Fibroblast of the aortic adventitia (primary cell): ENCODE measurements at regions not wholly inside any gene's neighbourhood (a gene's known extent, or its start where the extent isn't known, plus 50 kb on each side); places are given as distances from the start of the nearest gene placed in this dataset.
A peak's percentile ranks its signal among the peaks of the same experiment; 100 is the strongest.

ENCODE experiments used
- DNase-seq: peaks from one replicate; pipeline ENCODE4 v3.0.0-alpha.2; 2010; ENCODE audit warnings: low read depth
- H3K4me3 ChIP-seq: 2 replicates; pipeline ENCODE4 v1.5.1; 2011; ENCODE audit warnings: low read depth, mild to moderate bottlenecking, control low read depth, low read length, moderate library complexity
- TF ChIP-seq, protein P1 (sequence below): IDR thresholded peaks from 2 replicates; pipeline ENCODE4 v1.5.1; 2011; ENCODE audit warnings: mild to moderate bottlenecking, low read length, control low read depth, inconsistent platforms; ENCODE audit not compliant: insufficient read depth

DNA sequence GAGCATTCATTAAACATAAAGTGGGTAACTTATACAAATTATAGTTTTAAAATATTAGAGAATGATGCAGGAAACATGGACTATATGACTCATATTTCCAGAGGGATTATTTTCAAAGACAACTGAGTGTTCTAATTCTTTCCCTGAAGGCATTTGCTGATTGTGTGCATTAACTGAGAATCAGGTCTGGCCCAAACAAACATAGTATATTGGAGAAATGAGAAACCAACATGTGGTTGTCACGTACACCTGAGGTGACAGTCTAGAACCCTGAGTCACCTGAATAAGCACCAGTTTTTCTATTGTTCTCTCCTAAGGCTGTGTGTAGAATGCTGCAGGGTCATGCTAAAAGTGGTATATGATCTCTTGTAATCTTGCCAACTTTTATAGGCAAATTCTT is 1125.7 kb downstream of the XPNPEP1 start:
- H3K4me3 ChIP-seq = no peak overlapping the region
- TF ChIP-seq, protein P1, sequence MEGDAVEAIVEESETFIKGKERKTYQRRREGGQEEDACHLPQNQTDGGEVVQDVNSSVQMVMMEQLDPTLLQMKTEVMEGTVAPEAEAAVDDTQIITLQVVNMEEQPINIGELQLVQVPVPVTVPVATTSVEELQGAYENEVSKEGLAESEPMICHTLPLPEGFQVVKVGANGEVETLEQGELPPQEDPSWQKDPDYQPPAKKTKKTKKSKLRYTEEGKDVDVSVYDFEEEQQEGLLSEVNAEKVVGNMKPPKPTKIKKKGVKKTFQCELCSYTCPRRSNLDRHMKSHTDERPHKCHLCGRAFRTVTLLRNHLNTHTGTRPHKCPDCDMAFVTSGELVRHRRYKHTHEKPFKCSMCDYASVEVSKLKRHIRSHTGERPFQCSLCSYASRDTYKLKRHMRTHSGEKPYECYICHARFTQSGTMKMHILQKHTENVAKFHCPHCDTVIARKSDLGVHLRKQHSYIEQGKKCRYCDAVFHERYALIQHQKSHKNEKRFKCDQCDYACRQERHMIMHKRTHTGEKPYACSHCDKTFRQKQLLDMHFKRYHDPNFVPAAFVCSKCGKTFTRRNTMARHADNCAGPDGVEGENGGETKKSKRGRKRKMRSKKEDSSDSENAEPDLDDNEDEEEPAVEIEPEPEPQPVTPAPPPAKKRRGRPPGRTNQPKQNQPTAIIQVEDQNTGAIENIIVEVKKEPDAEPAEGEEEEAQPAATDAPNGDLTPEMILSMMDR = no peak
- no peak for DNase-seq

DNA sequence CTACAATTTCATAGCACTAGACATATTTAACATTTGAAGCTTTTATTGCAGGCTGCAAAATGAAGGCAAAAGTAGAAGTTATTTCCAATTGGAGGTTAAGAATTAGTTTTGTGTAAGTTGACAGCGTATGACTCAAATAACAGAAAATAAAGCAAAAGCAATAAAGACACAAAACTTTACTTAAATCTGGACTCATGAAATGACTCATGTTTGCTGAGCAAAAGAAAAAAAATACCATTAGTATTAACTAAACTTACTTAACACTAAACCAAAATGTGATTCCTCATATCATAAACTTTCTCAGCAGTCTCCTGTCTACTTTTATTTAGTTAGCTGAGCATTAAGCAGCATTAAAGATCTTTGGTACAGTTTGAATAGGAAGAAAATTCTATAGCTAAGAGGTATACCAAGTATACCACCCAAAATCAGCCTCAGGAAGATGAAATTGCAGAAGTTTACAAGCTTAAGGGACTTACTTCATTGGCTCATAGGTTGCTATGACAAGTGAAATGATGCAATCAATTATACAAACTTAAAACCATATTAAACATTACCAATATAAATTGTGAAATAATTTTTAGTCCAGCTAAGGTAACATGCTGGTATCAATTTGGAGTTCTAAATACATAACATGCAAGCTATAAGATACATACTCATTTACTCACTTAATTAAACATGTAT is 1131.4 kb downstream of the XPNPEP1 start:
- no peak overlapping the region for H3K4me3 ChIP-seq
- TF ChIP-seq, protein P1 = no peak
- DNase-seq = peak; percentile 24

DNA sequence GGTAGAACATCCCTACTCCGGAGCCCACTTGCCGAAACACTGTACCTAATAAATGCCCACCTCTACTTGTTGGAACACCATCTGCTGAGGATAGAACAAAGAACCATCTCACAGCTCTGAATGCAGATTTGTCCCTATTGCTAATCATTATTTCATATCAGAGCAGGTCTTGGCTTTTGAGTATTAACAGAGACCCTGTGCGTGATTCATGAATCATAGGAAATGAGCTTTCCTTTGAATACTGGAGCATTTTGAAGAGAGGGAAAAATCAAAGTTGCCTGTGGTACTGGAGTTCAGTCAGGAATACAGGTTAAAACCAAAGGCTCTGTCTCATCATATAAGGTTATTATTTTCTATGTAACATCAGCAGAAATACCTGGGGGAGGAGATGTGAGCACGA is 1132.3 kb downstream of the XPNPEP1 start:
- DNase-seq = no peak
- TF ChIP-seq, protein P1 = no peak
- no peak overlapping the region for H3K4me3 ChIP-seq

DNA sequence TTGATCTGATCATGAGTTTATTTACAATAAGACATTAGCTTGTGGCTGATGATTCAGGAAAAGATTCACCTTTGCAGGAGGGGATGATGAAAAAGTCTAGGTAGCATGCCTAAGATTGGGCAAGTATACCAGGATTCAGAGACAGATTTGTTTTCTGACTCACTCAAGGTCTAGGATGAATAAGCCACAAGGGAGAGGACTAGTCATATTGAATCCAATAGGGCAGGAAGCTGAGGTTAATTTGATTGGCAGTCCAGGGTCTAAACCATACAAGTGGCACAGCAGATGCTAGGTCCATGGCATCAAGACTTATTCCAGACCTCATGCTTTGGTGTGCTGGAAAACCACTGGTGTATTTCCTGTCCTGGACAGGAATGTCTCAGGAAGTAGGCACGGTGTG is 1133.4 kb downstream of the XPNPEP1 start:
- TF ChIP-seq, protein P1 = no peak
- DNase-seq = peak; percentile 58

DNA sequence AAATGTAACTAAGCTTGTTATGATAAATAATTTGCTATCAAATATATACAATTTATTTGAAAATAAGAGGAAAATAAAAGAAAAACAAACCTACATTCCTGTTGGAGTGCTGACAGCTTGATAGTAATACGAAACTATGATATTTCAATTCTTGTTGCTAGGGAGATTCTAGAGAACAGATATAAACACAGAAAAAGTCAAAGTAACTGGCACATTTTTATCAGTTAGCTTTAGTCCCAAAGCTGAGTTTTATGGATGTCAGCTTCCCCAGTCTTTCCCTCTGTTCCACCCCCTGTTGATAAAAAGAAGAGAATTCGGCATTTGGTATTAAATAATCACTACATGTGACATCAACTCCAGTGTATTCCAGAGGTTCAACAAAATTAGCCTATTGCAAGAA is 1134.0 kb downstream of the XPNPEP1 start:
- TF ChIP-seq, protein P1 = no peak
- DNase-seq = peak; percentile 13
- no peak overlapping the region for H3K4me3 ChIP-seq

More for the DNA sequence above, 1133.4 kb downstream of the XPNPEP1 start:
- H3K4me3 ChIP-seq = no peak overlapping the region

DNA sequence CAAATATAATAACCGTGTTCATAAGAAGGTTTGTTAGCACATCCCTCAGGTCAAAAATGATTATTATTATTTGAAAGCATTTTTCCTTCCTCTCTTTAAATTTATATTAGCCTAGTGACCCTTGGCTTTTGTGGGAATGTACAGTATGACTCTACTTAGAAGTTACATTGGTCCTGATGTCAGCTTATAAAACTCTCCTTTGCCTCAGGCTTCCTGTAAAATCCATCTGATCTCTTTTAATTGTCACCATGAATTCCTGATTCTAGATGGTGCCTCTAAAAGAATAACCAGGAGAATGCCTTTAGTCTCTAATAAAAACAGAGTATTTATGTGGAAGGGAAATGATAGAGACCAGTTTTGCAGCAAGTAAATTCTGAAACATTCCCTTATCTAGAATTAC is 1134.4 kb downstream of the XPNPEP1 start:
- TF ChIP-seq, protein P1 = no peak
- DNase-seq = no peak
- no peak overlapping the region for H3K4me3 ChIP-seq

DNA sequence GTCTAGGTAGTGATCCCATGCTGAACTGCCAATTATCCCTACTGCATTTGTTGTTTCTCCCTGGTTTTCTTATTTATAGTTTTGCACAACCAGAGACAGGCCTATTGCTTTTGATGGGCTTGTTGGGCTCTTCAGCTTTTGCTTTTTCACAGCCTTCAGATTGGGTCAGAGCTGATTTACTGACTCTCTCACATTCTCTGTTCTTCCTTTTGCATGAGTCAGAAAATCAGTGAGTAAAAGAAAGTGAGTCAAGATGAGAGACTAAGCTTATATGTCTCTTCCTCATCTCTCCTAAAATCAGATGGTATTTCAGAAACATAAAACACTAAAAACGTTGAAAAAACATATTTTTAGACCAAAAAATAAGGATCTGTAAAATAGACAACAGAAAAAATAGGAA is 1135.4 kb downstream of the XPNPEP1 start:
- DNase-seq = peak; percentile 43
- no peak overlapping the region for H3K4me3 ChIP-seq
- TF ChIP-seq, protein P1 = no peak
